ENCODE measurements at regions not wholly inside any gene's neighbourhood (a gene's known extent, or its start where the extent isn't known, plus 50 kb on each side); places are given as distances from the start of the nearest gene placed in this dataset.

GRCh38 chr7:32428546-32428945, 61.6 kb downstream of the LSM5 start:
- Histone ChIP-seq H3K27ac (ENCODE audit: low read depth, low read length) (no peak overlapping the region), H3K4me3 (ENCODE audit: low read depth in 1 of 5, low read length in 5 of 5) (no peak overlapping the region), H3K36me3 (ENCODE audit: control insufficient read depth in 5 of 5, insufficient read depth in 5 of 5, low read length in 5 of 5) (no peaks in the 10 kb centered on the region), H3K9me3 (ENCODE audit: control insufficient read depth in 5 of 5, low read length in 5 of 5) (peaks cover 2 to 10% (median 6%) of the 10 kb centered on the region in 5 donors), H3K27me3 (ENCODE audit: control insufficient read depth in 5 of 5, insufficient read depth in 4 of 5, low read length in 5 of 5) (peaks cover 15 to 28% (median 22%) of the 10 kb centered on the region in 5 donors), H3K9ac (ENCODE audit: low read length in 5 of 5) (no peak overlapping the region), H3K4me1 (ENCODE audit: control insufficient read depth in 5 of 5, insufficient read depth in 5 of 5, low read length in 5 of 5) (peaks cover 0 to 5% (median 0%) of the 10 kb centered on the region in 5 donors)

- Histone ChIP-seq H3K9ac (ENCODE audit: low read length in 5 of 5) (no peak overlapping the region), H3K4me3 (ENCODE audit: low read depth in 1 of 5, low read length in 5 of 5) (no peak overlapping the region), H3K4me1 (ENCODE audit: control insufficient read depth in 5 of 5, insufficient read depth in 5 of 5, low read length in 5 of 5) (peaks cover 0 to 5% (median 0%) of the 10 kb centered on the region in 5 donors), H3K9me3 (ENCODE audit: control insufficient read depth in 5 of 5, low read length in 5 of 5) (peaks cover 2 to 10% (median 6%) of the 10 kb centered on the region in 5 donors), H3K27ac (ENCODE audit: low read depth, low read length) (no peak overlapping the region), H3K36me3 (ENCODE audit: control insufficient read depth in 5 of 5, insufficient read depth in 5 of 5, low read length in 5 of 5) (no peaks in the 10 kb centered on the region), H3K27me3 (ENCODE audit: control insufficient read depth in 5 of 5, insufficient read depth in 4 of 5, low read length in 5 of 5) (peaks cover 15 to 28% (median 22%) of the 10 kb centered on the region in 5 donors)
These were observed 62.4 kb downstream of the LSM5 start for GRCh38 chr7:32427769-32428291.

GRCh38 chr7:32416846-32417245, 73.3 kb downstream of the LSM5 start:
- H3K4me1 ChIP-seq (ENCODE audit: control insufficient read depth in 5 of 5, insufficient read depth in 5 of 5, low read length in 5 of 5), result no peaks in the 10 kb centered on the region
- no peaks in the 10 kb centered on the region for H3K9me3 ChIP-seq (ENCODE audit: control insufficient read depth in 5 of 5, low read length in 5 of 5)
- peaks cover 2 to 8% (median 5%) of the 10 kb centered on the region in 5 donors for H3K27me3 ChIP-seq (ENCODE audit: control insufficient read depth in 5 of 5, insufficient read depth in 4 of 5, low read length in 5 of 5)
- H3K4me3 ChIP-seq (ENCODE audit: low read depth in 1 of 5, low read length in 5 of 5), result no peak overlapping the region
- H3K27ac ChIP-seq (ENCODE audit: low read depth, low read length), result no peak overlapping the region
- no peak overlapping the region for H3K9ac ChIP-seq (ENCODE audit: low read length in 5 of 5)
- H3K36me3 ChIP-seq (ENCODE audit: control insufficient read depth in 5 of 5, insufficient read depth in 5 of 5, low read length in 5 of 5), result no peaks in the 10 kb centered on the region

- no peak overlapping the region for H3K4me3 ChIP-seq (ENCODE audit: low read depth in 1 of 5, low read length in 5 of 5)
- H3K9me3 ChIP-seq (ENCODE audit: control insufficient read depth in 5 of 5, low read length in 5 of 5), result no peaks in the 10 kb centered on the region
- H3K36me3 ChIP-seq (ENCODE audit: control insufficient read depth in 5 of 5, insufficient read depth in 5 of 5, low read length in 5 of 5), result no peaks in the 10 kb centered on the region
- H3K27me3 ChIP-seq (ENCODE audit: control insufficient read depth in 5 of 5, insufficient read depth in 4 of 5, low read length in 5 of 5), result peaks cover 0 to 8% (median 5%) of the 10 kb centered on the region in 5 donors
- H3K4me1 ChIP-seq (ENCODE audit: control insufficient read depth in 5 of 5, insufficient read depth in 5 of 5, low read length in 5 of 5), result no peaks in the 10 kb centered on the region
- no peak overlapping the region for H3K9ac ChIP-seq (ENCODE audit: low read length in 5 of 5)
- H3K27ac ChIP-seq (ENCODE audit: low read depth, low read length), result no peak overlapping the region
These were observed 74.2 kb downstream of the LSM5 start for GRCh38 chr7:32415936-32416335.

GRCh38 chr7:32415519-32415918, 74.7 kb downstream of the LSM5 start:
- Histone ChIP-seq H3K27ac (ENCODE audit: low read depth, low read length) (no peak overlapping the region), H3K9me3 (ENCODE audit: control insufficient read depth in 5 of 5, low read length in 5 of 5) (no peaks in the 10 kb centered on the region), H3K4me3 (ENCODE audit: low read depth in 1 of 5, low read length in 5 of 5) (no peak overlapping the region), H3K9ac (ENCODE audit: low read length in 5 of 5) (no peak overlapping the region), H3K27me3 (ENCODE audit: control insufficient read depth in 5 of 5, insufficient read depth in 4 of 5, low read length in 5 of 5) (peaks cover 0 to 8% (median 5%) of the 10 kb centered on the region in 5 donors), H3K36me3 (ENCODE audit: control insufficient read depth in 5 of 5, insufficient read depth in 5 of 5, low read length in 5 of 5) (no peaks in the 10 kb centered on the region), H3K4me1 (ENCODE audit: control insufficient read depth in 5 of 5, insufficient read depth in 5 of 5, low read length in 5 of 5) (no peaks in the 10 kb centered on the region)

GRCh38 chr7:32412471-32412870, 77.7 kb downstream of the LSM5 start:
- Histone ChIP-seq H3K27me3 (ENCODE audit: control insufficient read depth in 5 of 5, insufficient read depth in 4 of 5, low read length in 5 of 5) (peaks cover 0 to 8% (median 5%) of the 10 kb centered on the region in 5 donors), H3K36me3 (ENCODE audit: control insufficient read depth in 5 of 5, insufficient read depth in 5 of 5, low read length in 5 of 5) (no peaks in the 10 kb centered on the region), H3K4me3 (ENCODE audit: low read depth in 1 of 5, low read length in 5 of 5) (no peak overlapping the region), H3K9me3 (ENCODE audit: control insufficient read depth in 5 of 5, low read length in 5 of 5) (no peaks in the 10 kb centered on the region), H3K4me1 (ENCODE audit: control insufficient read depth in 5 of 5, insufficient read depth in 5 of 5, low read length in 5 of 5) (no peaks in the 10 kb centered on the region), H3K9ac (ENCODE audit: low read length in 5 of 5) (no peak overlapping the region), H3K27ac (ENCODE audit: low read depth, low read length) (no peak overlapping the region)

- H3K4me3 ChIP-seq (ENCODE audit: low read depth in 1 of 5, low read length in 5 of 5), result no peak overlapping the region
- no peak overlapping the region for H3K27ac ChIP-seq (ENCODE audit: low read depth, low read length)
- H3K9me3 ChIP-seq (ENCODE audit: control insufficient read depth in 5 of 5, low read length in 5 of 5), result no peaks in the 10 kb centered on the region
- no peak overlapping the region for H3K9ac ChIP-seq (ENCODE audit: low read length in 5 of 5)
- H3K4me1 ChIP-seq (ENCODE audit: control insufficient read depth in 5 of 5, insufficient read depth in 5 of 5, low read length in 5 of 5), result no peaks in the 10 kb centered on the region
- H3K27me3 ChIP-seq (ENCODE audit: control insufficient read depth in 5 of 5, insufficient read depth in 4 of 5, low read length in 5 of 5), result peaks cover 0 to under 1% (median 0%) of the 10 kb centered on the region in 5 donors
- H3K36me3 ChIP-seq (ENCODE audit: control insufficient read depth in 5 of 5, insufficient read depth in 5 of 5, low read length in 5 of 5), result no peaks in the 10 kb centered on the region
These were observed 79.6 kb downstream of the LSM5 start for GRCh38 chr7:32410545-32410944.

GRCh38 chr7:32406386-32406785, 83.8 kb downstream of the LSM5 start:
- Histone ChIP-seq H3K36me3 (ENCODE audit: control insufficient read depth in 5 of 5, insufficient read depth in 5 of 5, low read length in 5 of 5) (no peaks in the 10 kb centered on the region), H3K27me3 (ENCODE audit: control insufficient read depth in 5 of 5, insufficient read depth in 4 of 5, low read length in 5 of 5) (peaks cover 0 to 2% (median 0%) of the 10 kb centered on the region in 5 donors), H3K4me1 (ENCODE audit: control insufficient read depth in 5 of 5, insufficient read depth in 5 of 5, low read length in 5 of 5) (no peaks in the 10 kb centered on the region), H3K9me3 (ENCODE audit: control insufficient read depth in 5 of 5, low read length in 5 of 5) (no peaks in the 10 kb centered on the region), H3K9ac (ENCODE audit: low read length in 5 of 5) (no peak overlapping the region), H3K4me3 (ENCODE audit: low read depth in 1 of 5, low read length in 5 of 5) (no peak overlapping the region), H3K27ac (ENCODE audit: low read depth, low read length) (no peak overlapping the region)

GRCh38 chr7:32403463-32404229, 86.5 kb downstream of the LSM5 start:
- Histone ChIP-seq H3K9ac (ENCODE audit: low read length in 5 of 5) (no peak overlapping the region), H3K36me3 (ENCODE audit: control insufficient read depth in 5 of 5, insufficient read depth in 5 of 5, low read length in 5 of 5) (no peaks in the 10 kb centered on the region), H3K4me1 (ENCODE audit: control insufficient read depth in 5 of 5, insufficient read depth in 5 of 5, low read length in 5 of 5) (no peaks in the 10 kb centered on the region), H3K27me3 (ENCODE audit: control insufficient read depth in 5 of 5, insufficient read depth in 4 of 5, low read length in 5 of 5) (peaks cover 0 to 6% (median 0%) of the 10 kb centered on the region in 5 donors), H3K9me3 (ENCODE audit: control insufficient read depth in 5 of 5, low read length in 5 of 5) (no peaks in the 10 kb centered on the region), H3K27ac (ENCODE audit: low read depth, low read length) (no peak overlapping the region), H3K4me3 (ENCODE audit: low read depth in 1 of 5, low read length in 5 of 5) (no peak overlapping the region)

GRCh38 chr7:32400676-32401075, 89.5 kb downstream of the LSM5 start:
- Histone ChIP-seq H3K9ac (ENCODE audit: low read length in 5 of 5) (no peak overlapping the region), H3K27ac (ENCODE audit: low read depth, low read length) (no peak overlapping the region), H3K27me3 (ENCODE audit: control insufficient read depth in 5 of 5, insufficient read depth in 4 of 5, low read length in 5 of 5) (peaks cover 0 to 6% (median 0%) of the 10 kb centered on the region in 5 donors)

More at GRCh38 chr7:32400676-32401075, 89.5 kb downstream of the LSM5 start:
- Histone ChIP-seq H3K9me3 (ENCODE audit: control insufficient read depth in 5 of 5, low read length in 5 of 5) (no peaks in the 10 kb centered on the region), H3K4me3 (ENCODE audit: low read depth in 1 of 5, low read length in 5 of 5) (no peak overlapping the region), H3K4me1 (ENCODE audit: control insufficient read depth in 5 of 5, insufficient read depth in 5 of 5, low read length in 5 of 5) (no peaks in the 10 kb centered on the region), H3K36me3 (ENCODE audit: control insufficient read depth in 5 of 5, insufficient read depth in 5 of 5, low read length in 5 of 5) (no peaks in the 10 kb centered on the region)
